Activated naive CD8-positive, alpha-beta T cell treated with anti-CD3 and anti-CD28 coated beads, Interleukin-2, amount 10 ng/mL, durations not matched to agents 7 days and 5 days (primary cell): ENCODE measurements at regions not wholly inside any gene's neighbourhood (a gene's known extent, or its start where the extent isn't known, plus 50 kb on each side); places are given as distances from the start of the nearest gene placed in this dataset.
"Not testable (repeated sequence)": the region's sequence is repeated elsewhere in the genome, so short reads cannot be mapped to it uniquely, and the experiment has no call there.

Source experiments
- ATAC-seq: fragments of 150-1000 bp; cut with Tn5 transposase; one replicate; pipeline ENCODE4 v1.10.0; 2021; ENCODE audit warnings: low read depth, moderate library complexity
- POLR2A ChIA-PET: fragments of 350-600 bp; sonication (Branson Sonifier 250); formaldehyde crosslinking; loops from one replicate; lab custom pipeline; 2021; ENCODE audit warnings: antibody characterized with exemption; lab: Charles Lee
- DNase-seq: peaks from one replicate; pipeline ENCODE4 v3.0.0; 2021
- H3K27ac Mint-ChIP-seq: one replicate; pipeline ENCODE4 v1.8.0; 2022; ENCODE audit warnings: mild to moderate bottlenecking, mixed read lengths
- H3K27me3 Mint-ChIP-seq: one replicate; pipeline ENCODE4 v1.8.0; 2022; ENCODE audit warnings: mild to moderate bottlenecking, moderate library complexity, mixed read lengths
- H3K36me3 Mint-ChIP-seq: one replicate; pipeline ENCODE4 v1.8.0; 2021; ENCODE audit warnings: mild to moderate bottlenecking, mixed read lengths
- H3K4me1 Mint-ChIP-seq: one replicate; pipeline ENCODE4 v1.8.0; 2021; ENCODE audit warnings: mixed read lengths
- H3K4me3 Mint-ChIP-seq: one replicate; pipeline ENCODE4 v1.8.0; 2022; ENCODE audit warnings: mild to moderate bottlenecking, moderate library complexity, mixed read lengths
- H3K9me3 Mint-ChIP-seq: one replicate; pipeline ENCODE4 v1.8.0; 2021; ENCODE audit warnings: mixed read lengths

DNA sequence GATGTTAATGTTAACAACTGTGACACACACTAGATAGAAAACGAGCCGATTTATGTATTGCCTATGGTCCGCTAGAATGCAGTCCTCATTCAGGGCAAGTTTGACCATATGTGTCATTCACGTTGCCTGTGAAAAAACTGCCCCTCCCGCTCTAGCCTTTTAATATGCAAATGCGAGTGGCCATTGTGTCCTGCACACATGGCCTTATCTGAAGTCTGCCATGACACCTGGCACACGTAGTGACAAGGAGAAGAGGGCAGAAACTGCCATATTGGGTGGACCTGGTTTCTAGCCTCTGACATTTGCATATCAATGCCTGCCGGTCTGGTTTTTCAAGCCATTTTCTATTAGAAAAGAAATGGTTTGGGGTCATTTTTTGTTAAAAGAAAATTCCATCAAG, 303.3 kb upstream of the TECRL start:
- Mint-ChIP-seq H3K36me3 (no peaks in the 10 kb centered on the region), H3K27ac (no peak overlapping the region), H3K9me3 (no peaks in the 10 kb centered on the region), H3K27me3 (no peaks in the 10 kb centered on the region), H3K4me1 (no peaks in the 10 kb centered on the region), H3K4me3 (no peak overlapping the region)
- ATAC-seq (no peak), DNase-seq (no peak)
- POLR2A ChIA-PET, result no interaction called here

DNA sequence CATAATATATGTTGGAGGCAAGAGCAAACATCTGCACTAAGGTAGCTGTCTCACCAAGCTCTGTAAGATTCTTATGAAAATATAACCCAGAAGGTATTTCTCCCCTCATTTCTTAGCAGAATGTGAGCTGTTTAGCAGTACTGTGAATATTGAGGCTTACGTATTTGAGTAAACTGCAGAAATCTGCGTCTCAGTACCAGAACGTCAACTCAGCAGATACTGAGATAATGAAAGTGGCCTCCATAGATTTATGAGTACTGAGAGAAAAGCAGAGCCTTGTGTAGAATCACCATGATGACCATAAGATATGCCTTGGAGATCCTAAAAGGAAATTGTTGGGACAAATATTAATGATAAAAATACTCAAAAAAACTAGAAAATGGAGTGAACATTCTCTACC, 296.7 kb upstream of the TECRL start:
- H3K27ac Mint-ChIP-seq, result no peak overlapping the region
- no peak overlapping the region for H3K4me3 Mint-ChIP-seq
- no peaks in the 10 kb centered on the region for H3K36me3 Mint-ChIP-seq
- DNase-seq (no peak), ATAC-seq (no peak)
- POLR2A ChIA-PET, result no interaction called here
- no peaks in the 10 kb centered on the region for H3K4me1 Mint-ChIP-seq
- peaks cover 2% of the 10 kb centered on the region for H3K9me3 Mint-ChIP-seq
- H3K27me3 Mint-ChIP-seq, result no peaks in the 10 kb centered on the region

DNA sequence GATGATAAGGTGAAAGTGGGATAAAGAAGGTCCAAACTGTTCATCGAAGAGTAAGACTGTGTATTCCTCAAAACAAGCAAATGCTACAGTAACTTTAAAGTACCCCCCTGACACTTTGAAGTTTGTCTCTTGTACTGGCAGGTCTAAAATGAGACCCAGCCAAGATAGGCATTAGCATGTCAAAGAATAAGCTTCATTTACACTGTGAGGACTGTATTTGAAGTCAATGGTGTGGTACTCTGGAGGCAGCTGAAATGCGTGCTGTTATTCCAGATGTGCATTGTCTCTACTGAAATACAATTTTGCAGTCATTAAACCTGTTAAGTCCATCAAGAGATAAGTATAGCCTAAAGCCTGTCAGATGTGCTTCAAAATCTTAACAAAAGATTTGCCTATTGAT, 288.9 kb upstream of the TECRL start:
- no peaks in the 10 kb centered on the region for H3K36me3 Mint-ChIP-seq
- H3K4me1 Mint-ChIP-seq, result no peaks in the 10 kb centered on the region
- ATAC-seq (no peak), DNase-seq (no peak)
- POLR2A ChIA-PET, result no interaction called here
- H3K27ac Mint-ChIP-seq, result no peak overlapping the region
- H3K9me3 Mint-ChIP-seq, result no peaks in the 10 kb centered on the region
- no peaks in the 10 kb centered on the region for H3K27me3 Mint-ChIP-seq
- no peak overlapping the region for H3K4me3 Mint-ChIP-seq

DNA sequence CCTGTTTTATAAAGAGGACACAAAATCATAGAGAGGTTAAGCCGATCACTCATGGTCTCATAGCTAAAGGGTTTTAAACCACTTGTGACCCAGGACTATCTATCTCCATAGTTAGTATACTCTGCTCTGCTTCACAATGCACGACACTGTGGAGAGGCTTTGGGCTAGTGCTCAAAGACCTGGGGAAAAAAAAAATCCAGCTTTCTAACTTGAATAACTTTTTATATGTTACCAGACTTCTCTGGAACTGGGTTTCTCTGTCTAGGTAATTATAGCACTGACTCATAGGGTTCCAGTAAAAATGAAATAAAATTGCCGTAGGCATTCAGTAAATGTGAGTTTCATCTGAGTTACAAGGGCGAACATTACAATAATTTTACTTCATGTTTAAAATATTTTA, 273.7 kb upstream of the TECRL start:
- no peak overlapping the region for H3K27ac Mint-ChIP-seq
- no peak for ATAC-seq
- POLR2A ChIA-PET, result no interaction called here

DNA sequence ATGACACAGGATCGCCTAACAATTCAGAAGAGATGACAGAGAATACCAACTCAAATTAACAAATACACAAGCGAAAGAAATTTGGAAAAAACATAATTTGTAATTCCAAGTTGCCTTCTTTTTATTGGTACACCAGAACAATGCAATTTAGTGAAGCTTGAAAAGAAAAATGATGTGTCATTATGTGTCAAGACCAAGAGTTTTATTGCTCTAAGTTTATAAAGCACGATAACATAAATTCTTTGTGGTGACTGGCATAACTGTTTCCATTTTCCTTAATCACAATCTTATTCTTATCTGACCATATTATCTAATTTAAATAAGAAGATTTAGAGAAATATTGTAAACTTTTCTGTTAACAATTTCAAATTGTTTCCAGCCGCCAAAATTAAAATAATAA, 273.2 kb upstream of the TECRL start:
- H3K9me3 Mint-ChIP-seq, result no peaks in the 10 kb centered on the region
- H3K36me3 Mint-ChIP-seq, result no peaks in the 10 kb centered on the region
- H3K27me3 Mint-ChIP-seq, result no peaks in the 10 kb centered on the region
- POLR2A ChIA-PET, result no interaction called here
- DNase-seq (no peak), ATAC-seq (no peak)
- no peak overlapping the region for H3K4me3 Mint-ChIP-seq
- no peak overlapping the region for H3K27ac Mint-ChIP-seq
- H3K4me1 Mint-ChIP-seq, result no peaks in the 10 kb centered on the region

More for the DNA sequence above, 273.7 kb upstream of the TECRL start:
- H3K27me3 Mint-ChIP-seq, result no peaks in the 10 kb centered on the region
- no peaks in the 10 kb centered on the region for H3K4me1 Mint-ChIP-seq
- no peak for DNase-seq
- H3K9me3 Mint-ChIP-seq, result no peaks in the 10 kb centered on the region
- no peaks in the 10 kb centered on the region for H3K36me3 Mint-ChIP-seq
- H3K4me3 Mint-ChIP-seq, result no peak overlapping the region

DNA sequence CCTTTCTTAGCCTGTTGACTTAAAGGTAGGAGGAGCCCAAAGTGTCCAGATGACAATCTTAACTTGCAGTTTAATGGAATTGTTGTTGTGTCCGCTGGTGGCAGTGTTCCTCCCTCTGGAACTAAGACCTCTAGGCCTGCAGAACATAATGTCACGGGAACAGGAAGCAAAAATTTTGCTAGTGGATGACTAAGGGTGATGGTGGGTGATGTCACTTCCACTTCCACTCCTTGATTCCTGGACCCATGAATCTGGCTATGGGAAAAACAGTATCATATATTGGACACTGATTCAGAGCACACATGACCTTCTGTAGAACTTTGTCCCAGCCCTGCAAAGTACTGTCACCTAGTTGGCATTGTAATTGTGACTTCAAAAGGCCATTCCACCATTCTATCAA, 263.9 kb upstream of the TECRL start:
- H3K4me3 Mint-ChIP-seq, H3K36me3 Mint-ChIP-seq, DNase-seq, H3K9me3 Mint-ChIP-seq, H3K4me1 Mint-ChIP-seq, POLR2A ChIA-PET, H3K27ac Mint-ChIP-seq, H3K27me3 Mint-ChIP-seq, ATAC-seq: not testable (repeated sequence)

DNA sequence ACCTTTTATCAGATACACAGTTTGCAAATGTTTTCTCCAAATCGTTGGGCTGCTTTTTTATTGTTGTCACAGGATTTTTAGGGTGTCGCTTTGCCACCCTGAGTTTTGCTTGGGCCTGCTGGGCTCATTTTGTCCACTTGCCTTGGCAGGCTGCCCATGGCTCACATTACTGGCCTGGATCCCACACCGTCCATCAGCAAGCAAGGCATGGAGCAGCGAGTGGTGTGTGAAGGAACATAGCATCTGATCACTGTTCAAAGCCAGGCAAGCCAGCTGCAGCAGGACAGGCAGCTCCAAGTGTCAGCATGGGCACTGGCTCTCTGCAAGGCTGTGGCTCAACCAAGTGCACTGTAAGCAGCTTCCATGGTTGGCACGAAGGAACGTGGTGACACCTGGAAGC, 261.4 kb upstream of the TECRL start:
- Mint-ChIP-seq H3K4me1 (no peaks in the 10 kb centered on the region), H3K27ac (no peak overlapping the region)
- POLR2A ChIA-PET, result no interaction called here

DNA sequence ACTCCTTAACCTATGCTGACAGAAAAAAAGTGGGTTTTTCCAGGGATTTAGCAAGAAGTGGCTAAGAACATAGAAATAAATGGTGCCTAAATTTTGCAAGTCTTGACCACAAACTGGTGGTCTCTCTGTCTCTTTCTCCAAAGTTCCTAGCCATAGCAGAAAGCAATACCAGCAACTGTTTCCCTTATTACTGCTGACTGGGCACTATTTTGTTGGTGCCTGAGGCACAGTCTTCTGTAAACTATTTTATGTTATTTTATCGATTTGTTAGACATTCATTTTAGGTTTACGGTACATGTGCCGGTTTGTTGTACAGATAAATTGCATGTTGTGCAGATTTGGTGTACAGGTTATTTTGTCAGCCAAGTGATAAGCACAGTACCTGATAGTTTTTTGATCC, 234.6 kb upstream of the TECRL start:
- POLR2A ChIA-PET, result no interaction called here
- Mint-ChIP-seq H3K27ac (no peak overlapping the region), H3K36me3 (no peaks in the 10 kb centered on the region), H3K9me3 (no peaks in the 10 kb centered on the region), H3K27me3 (no peaks in the 10 kb centered on the region), H3K4me3 (no peak overlapping the region), H3K4me1 (no peaks in the 10 kb centered on the region)
- DNase-seq (no peak), ATAC-seq (no peak)

More for the DNA sequence above, 261.4 kb upstream of the TECRL start:
- Mint-ChIP-seq H3K27me3 (no peaks in the 10 kb centered on the region), H3K9me3 (peaks cover 3% of the 10 kb centered on the region), H3K4me3 (no peak overlapping the region), H3K36me3 (no peaks in the 10 kb centered on the region)
- no peak for DNase-seq
- no peak for ATAC-seq

DNA sequence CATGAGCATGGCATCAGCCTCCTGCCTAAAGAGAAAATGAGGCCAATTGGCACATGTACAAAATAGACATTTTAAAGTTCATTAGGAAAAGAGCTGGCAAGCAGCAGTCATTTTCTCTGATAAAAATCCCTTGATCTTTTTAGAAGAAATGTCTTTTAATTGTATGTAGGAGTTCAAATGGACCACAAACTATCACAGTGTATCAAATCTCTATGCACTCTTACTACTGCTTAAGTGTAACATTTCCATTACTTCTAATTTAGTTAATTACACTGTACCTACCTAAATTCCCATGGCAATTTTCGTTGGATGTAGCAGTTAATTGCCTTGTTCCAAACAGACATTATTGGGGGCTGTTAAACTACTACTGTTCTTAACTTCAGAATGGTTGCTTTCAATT, 233.7 kb upstream of the TECRL start:
- Mint-ChIP-seq H3K4me1 (no peaks in the 10 kb centered on the region), H3K4me3 (no peak overlapping the region), H3K9me3 (no peaks in the 10 kb centered on the region), H3K27ac (no peak overlapping the region), H3K36me3 (no peaks in the 10 kb centered on the region), H3K27me3 (no peaks in the 10 kb centered on the region)
- ATAC-seq, result no peak
- POLR2A ChIA-PET, result no interaction called here
- no peak for DNase-seq

DNA sequence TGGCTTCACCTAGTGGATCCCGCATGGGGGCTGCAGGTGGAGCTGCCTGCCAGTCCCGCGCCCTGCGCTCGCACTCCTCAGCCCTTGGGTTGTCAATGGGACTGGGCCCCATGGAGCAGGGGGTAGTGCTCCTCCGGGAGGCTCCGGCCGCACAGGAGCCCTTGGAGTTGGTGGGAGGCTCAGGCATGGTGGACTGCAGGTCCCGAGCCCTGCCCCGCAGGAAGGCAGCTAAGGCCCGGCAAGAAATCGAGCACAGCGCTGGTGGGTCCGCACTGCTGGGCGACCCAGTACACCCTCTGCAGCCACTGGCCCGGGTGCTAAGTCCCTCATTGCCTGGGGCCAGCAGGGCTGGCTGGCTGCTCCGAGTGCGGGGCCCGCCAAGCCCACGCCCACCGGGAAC, 231.2 kb upstream of the TECRL start:
- DNase-seq, H3K4me3 Mint-ChIP-seq, H3K36me3 Mint-ChIP-seq, POLR2A ChIA-PET, H3K4me1 Mint-ChIP-seq, H3K9me3 Mint-ChIP-seq, H3K27me3 Mint-ChIP-seq, ATAC-seq, H3K27ac Mint-ChIP-seq: not testable (repeated sequence)

DNA sequence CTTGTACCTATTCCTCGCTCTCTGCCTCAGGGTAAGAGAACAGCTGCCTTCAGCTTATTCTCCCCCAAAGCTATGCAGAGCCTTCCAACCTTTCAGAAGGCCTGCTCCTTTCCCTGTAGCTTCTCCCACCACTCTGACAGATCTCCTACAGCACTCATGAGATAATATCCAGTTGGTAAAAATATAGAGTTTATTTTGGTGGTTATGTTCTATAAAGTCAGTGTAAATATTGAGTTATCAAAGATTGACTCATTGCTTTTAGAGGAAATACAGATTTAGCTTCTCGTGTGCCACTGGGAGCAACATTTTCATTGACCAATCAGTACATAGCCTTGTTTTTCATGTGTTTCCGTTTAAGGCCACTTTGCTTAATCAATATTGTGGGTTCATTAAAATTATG, 216.2 kb upstream of the TECRL start:
- Mint-ChIP-seq H3K9me3 (no peaks in the 10 kb centered on the region), H3K4me1 (no peaks in the 10 kb centered on the region), H3K4me3 (no peak overlapping the region), H3K27ac (no peak overlapping the region), H3K36me3 (no peaks in the 10 kb centered on the region), H3K27me3 (no peaks in the 10 kb centered on the region)
- POLR2A ChIA-PET, result no interaction called here
- DNase-seq (no peak), ATAC-seq (no peak)

DNA sequence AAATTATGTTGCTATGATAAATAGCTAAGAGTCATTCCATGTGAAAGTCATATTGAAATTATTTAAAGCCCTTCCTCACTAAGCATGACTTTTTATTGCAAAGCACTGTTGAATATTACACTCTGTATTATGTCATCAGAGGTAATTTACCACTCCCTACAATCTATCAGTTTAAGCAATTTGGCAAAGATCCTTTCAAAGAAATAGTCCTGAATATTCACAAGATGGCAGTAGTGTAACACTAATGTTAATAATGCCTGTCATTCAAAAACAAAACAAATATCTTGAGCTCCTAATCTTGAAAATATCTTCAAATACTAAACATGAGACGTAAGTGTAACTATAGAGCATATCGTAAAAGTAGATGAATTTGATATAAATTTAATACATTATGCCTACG, 208.6 kb upstream of the TECRL start:
- no peaks in the 10 kb centered on the region for H3K27me3 Mint-ChIP-seq
- POLR2A ChIA-PET, result no interaction called here

DNA sequence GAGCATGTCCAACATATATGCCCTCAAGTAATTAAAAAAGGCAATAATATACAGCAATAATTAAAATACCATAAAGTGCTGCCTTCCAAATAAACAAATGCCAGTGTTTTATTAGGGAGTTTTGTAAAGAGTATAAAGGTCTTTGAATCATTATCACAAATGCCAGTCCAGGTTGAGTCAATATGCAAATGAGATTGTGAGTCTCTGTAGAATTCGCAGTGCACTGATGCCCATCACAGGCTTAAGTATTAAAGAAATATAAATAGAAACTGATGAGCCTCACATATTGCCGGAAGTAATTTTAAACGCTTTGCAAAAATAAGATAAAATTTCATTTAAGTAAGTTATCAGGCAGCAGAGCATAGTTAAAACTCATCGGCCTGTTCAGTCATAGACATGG, 205.0 kb upstream of the TECRL start:
- no peaks in the 10 kb centered on the region for H3K36me3 Mint-ChIP-seq
- ATAC-seq (no peak), DNase-seq (no peak)
- H3K4me3 Mint-ChIP-seq, result no peak overlapping the region
- H3K4me1 Mint-ChIP-seq, result no peaks in the 10 kb centered on the region
- POLR2A ChIA-PET, result no interaction called here
- no peaks in the 10 kb centered on the region for H3K9me3 Mint-ChIP-seq
- H3K27ac Mint-ChIP-seq, result no peak overlapping the region
- no peaks in the 10 kb centered on the region for H3K27me3 Mint-ChIP-seq

More for the DNA sequence above, 208.6 kb upstream of the TECRL start:
- no peaks in the 10 kb centered on the region for H3K4me1 Mint-ChIP-seq
- no peak overlapping the region for H3K27ac Mint-ChIP-seq
- ATAC-seq (no peak), DNase-seq (no peak)
- no peaks in the 10 kb centered on the region for H3K9me3 Mint-ChIP-seq
- no peaks in the 10 kb centered on the region for H3K36me3 Mint-ChIP-seq
- no peak overlapping the region for H3K4me3 Mint-ChIP-seq

DNA sequence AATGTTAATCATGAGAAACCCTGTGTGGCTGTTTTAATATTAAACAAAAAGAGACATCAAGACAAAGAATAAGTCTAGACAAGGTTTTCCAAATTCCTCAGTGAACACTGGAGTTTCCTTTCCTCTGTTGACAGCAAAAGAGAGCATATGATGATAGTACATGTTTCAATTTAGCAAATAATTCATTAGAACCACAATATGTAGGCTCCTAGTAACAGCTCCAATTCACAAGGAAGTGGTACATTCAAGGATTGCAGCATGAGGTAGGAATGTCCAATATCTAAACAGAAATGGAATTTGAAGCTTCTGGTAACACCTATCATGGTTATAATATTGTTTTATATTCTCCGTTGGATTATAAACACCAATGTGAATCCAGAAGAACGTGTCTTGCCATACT, 203.8 kb upstream of the TECRL start:
- Mint-ChIP-seq H3K4me1 (no peaks in the 10 kb centered on the region), H3K27ac (no peak overlapping the region), H3K4me3 (no peak overlapping the region), H3K27me3 (no peaks in the 10 kb centered on the region), H3K9me3 (no peaks in the 10 kb centered on the region), H3K36me3 (no peaks in the 10 kb centered on the region)
- POLR2A ChIA-PET, result no interaction called here
- DNase-seq (no peak), ATAC-seq (no peak)

DNA sequence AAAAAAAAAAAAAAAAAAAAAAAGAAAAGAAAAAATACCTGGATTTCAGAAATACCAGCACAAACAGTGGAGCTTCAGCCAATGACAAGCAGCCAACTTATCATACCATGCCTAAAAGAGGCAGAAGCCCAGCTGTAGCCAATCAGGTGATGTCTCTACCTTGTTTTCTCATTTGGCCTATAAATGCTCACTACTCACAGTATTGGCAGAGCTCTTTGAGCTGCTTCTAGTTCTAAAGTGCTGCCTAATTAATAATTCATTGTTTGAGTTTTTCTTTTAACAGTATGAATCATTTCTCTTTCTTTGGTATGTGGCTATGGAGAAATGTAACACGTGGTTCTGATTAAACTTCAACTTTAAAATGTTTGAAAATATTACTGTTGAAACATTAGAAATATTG, 188.8 kb upstream of the TECRL start:
- Mint-ChIP-seq H3K36me3 (no peaks in the 10 kb centered on the region), H3K27me3 (no peaks in the 10 kb centered on the region), H3K27ac (no peak overlapping the region), H3K9me3 (no peaks in the 10 kb centered on the region), H3K4me3 (no peak overlapping the region), H3K4me1 (no peaks in the 10 kb centered on the region)
- ATAC-seq, result no peak
- POLR2A ChIA-PET, result no interaction called here
- no peak for DNase-seq
